Hepatocyte (in vitro differentiated cells): ENCODE measurements at regions not wholly inside any gene's neighbourhood (a gene's known extent, or its start where the extent isn't known, plus 50 kb on each side); places are given as distances from the start of the nearest gene placed in this dataset.

Experiments
- EZH2 ChIP-seq: fragments of 200-600 bp; sonication (generic); IDR thresholded peaks from 2 replicates; pipeline ENCODE4 v1.6.1; 2016; ENCODE audit warnings: antibody characterized with exemption, mild to moderate bottlenecking, borderline replicate concordance
- TF ChIP-seq, protein P1 (sequence below): fragments of 200-600 bp; sonication (generic); IDR thresholded peaks from 2 replicates; pipeline ENCODE4 v1.5.1; 2016; ENCODE audit warnings: antibody characterized with exemption, mild to moderate bottlenecking; ENCODE audit not compliant: poor library complexity

DNA sequence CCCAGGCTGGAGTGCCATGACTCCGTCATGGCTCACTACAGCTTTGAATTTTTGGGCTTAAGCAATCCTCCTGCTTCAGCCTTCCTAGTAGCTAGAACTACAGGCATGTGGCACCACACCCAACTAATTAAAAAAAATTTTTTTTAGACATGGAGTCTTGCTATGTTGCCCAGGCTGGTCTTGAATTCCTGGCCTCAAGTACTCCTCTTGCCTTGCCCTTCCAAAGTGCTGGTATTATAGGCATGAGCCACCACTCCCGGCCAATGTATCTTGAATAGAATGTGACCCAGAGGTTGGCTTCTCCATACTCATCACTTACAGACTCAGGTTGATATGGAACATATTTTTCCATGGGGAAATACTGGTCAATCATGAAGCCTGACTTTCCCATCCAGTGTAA is 51.2 kb upstream of the JAK2 start:
- no peak for TF ChIP-seq EZH2
- TF ChIP-seq, protein P1, sequence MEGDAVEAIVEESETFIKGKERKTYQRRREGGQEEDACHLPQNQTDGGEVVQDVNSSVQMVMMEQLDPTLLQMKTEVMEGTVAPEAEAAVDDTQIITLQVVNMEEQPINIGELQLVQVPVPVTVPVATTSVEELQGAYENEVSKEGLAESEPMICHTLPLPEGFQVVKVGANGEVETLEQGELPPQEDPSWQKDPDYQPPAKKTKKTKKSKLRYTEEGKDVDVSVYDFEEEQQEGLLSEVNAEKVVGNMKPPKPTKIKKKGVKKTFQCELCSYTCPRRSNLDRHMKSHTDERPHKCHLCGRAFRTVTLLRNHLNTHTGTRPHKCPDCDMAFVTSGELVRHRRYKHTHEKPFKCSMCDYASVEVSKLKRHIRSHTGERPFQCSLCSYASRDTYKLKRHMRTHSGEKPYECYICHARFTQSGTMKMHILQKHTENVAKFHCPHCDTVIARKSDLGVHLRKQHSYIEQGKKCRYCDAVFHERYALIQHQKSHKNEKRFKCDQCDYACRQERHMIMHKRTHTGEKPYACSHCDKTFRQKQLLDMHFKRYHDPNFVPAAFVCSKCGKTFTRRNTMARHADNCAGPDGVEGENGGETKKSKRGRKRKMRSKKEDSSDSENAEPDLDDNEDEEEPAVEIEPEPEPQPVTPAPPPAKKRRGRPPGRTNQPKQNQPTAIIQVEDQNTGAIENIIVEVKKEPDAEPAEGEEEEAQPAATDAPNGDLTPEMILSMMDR = no peak
